DMS114 treated with DMSO at 0.1 percent for 48 hours (cell line): ENCODE measurements at regions not wholly inside any gene's neighbourhood (a gene's known extent, or its start where the extent isn't known, plus 50 kb on each side); places are given as distances from the start of the nearest gene placed in this dataset.

Source experiments
- DNase-seq: peaks from one replicate; lab custom pipeline; 2025; ENCODE audit not compliant: unreplicated experiment; lab: John Stamatoyannopoulos, UW

GRCh38 chr3:117681619-117682018, 972.0 kb downstream of the TUSC7 start:
- DNase-seq, result no peak

- DNase-seq, result no peak
Observed at GRCh38 chr3:117687096-117687495, 977.5 kb downstream of the TUSC7 start.

- DNase-seq, result no peak
Observed at GRCh38 chr3:117688583-117688982, 979.0 kb downstream of the TUSC7 start.

GRCh38 chr3:117691526-117691925, 981.9 kb downstream of the TUSC7 start:
- DNase-seq, result no peak

- DNase-seq, result no peak
Observed at GRCh38 chr3:117692416-117692995, 982.9 kb downstream of the TUSC7 start.

GRCh38 chr3:117695321-117695720, 985.7 kb downstream of the TUSC7 start:
- no peak for DNase-seq

GRCh38 chr3:117695871-117696645, 986.5 kb downstream of the TUSC7 start:
- no peak for DNase-seq

- DNase-seq, result no peak
Observed at GRCh38 chr3:117696851-117697407, 987.4 kb downstream of the TUSC7 start.

GRCh38 chr3:117699058-117699457, 989.5 kb downstream of the TUSC7 start:
- DNase-seq, result no peak

GRCh38 chr3:117700573-117701360, 991.2 kb downstream of the TUSC7 start:
- DNase-seq, result no peak

GRCh38 chr3:117705011-117705410, 995.4 kb downstream of the TUSC7 start:
- DNase-seq, result no peak

GRCh38 chr3:117706037-117706436, 996.5 kb downstream of the TUSC7 start:
- DNase-seq, result no peak

GRCh38 chr3:117706756-117707155, 997.2 kb downstream of the TUSC7 start:
- DNase-seq, result no peak

- no peak for DNase-seq
Observed at GRCh38 chr3:117708601-117709000, 999.0 kb downstream of the TUSC7 start.

GRCh38 chr3:117709108-117709507, 999.5 kb downstream of the TUSC7 start:
- no peak for DNase-seq

- no peak for DNase-seq
Observed at GRCh38 chr3:117710501-117710900, 1000.9 kb downstream of the TUSC7 start.

GRCh38 chr3:117719316-117719926, 1009.8 kb downstream of the TUSC7 start:
- peak; percentile 20 for DNase-seq

GRCh38 chr3:117721866-117722265, 1012.3 kb downstream of the TUSC7 start:
- no peak for DNase-seq

- DNase-seq, result no peak
Observed at GRCh38 chr3:117722856-117723255, 1013.3 kb downstream of the TUSC7 start.

GRCh38 chr3:117723825-117724224, 1014.2 kb downstream of the TUSC7 start:
- no peak for DNase-seq

- no peak for DNase-seq
Observed at GRCh38 chr3:117725314-117725713, 1015.7 kb downstream of the TUSC7 start.
